ENCODE measurements at regions not wholly inside any gene's neighbourhood (a gene's known extent, or its start where the extent isn't known, plus 50 kb on each side); places are given as distances from the start of the nearest gene placed in this dataset.

DNA sequence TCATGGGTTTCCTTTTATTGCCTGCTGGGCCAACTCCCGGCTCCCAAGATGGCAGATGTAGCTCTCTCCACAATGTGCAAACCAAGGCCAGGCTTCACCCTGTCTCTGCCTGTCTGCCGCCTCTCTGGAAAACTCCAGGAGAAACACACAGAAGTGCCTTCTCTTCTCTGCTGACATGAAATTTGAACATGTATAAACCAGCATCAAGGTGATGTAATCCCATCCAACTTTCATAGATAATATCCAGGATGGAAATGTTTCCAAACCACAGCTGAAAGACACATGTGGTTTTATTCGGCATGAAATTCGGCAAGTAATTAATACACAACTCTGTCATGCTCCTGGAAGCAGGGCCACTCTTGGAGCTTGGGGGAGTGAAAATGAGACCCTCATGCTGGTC lies 297.2 kb downstream of the C7orf25 start:
- Mint-ChIP-seq H3K4me1 (ENCODE audit: low read depth) (no peaks in the 10 kb centered on the region), H3K27me3 (no peaks in the 10 kb centered on the region), H3K27ac (no peak overlapping the region), H3K36me3 (ENCODE audit: low read depth) (no peaks in the 10 kb centered on the region), H3K9me3 (no peaks in the 10 kb centered on the region), H3K4me3 (no peak overlapping the region)

DNA sequence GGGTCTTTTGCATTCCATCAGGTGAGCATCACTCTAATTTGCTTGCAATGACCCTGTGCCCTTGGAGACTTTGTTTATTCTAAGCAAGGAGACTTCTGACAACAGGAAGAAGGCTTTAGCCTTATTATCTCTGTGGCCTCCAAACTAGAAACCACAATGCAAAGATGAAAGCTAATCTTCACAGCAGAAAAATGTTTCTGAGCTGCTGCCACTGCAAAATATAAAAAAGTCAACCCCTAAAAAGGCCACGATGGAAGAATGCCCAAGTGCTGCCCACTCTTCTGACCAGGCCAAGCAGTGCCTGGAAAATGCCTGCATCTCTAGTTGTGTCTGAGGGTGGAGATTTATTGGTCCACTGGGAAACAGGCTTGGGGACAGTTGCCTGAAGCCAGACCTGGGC lies 299.9 kb downstream of the C7orf25 start:
- H3K36me3 Mint-ChIP-seq (ENCODE audit: low read depth): no peaks in the 10 kb centered on the region
- H3K4me1 Mint-ChIP-seq (ENCODE audit: low read depth): no peaks in the 10 kb centered on the region
- H3K27ac Mint-ChIP-seq: no peak overlapping the region
- H3K4me3 Mint-ChIP-seq: no peak overlapping the region
- no peaks in the 10 kb centered on the region for H3K9me3 Mint-ChIP-seq
- H3K27me3 Mint-ChIP-seq: peaks cover 8% of the 10 kb centered on the region

DNA sequence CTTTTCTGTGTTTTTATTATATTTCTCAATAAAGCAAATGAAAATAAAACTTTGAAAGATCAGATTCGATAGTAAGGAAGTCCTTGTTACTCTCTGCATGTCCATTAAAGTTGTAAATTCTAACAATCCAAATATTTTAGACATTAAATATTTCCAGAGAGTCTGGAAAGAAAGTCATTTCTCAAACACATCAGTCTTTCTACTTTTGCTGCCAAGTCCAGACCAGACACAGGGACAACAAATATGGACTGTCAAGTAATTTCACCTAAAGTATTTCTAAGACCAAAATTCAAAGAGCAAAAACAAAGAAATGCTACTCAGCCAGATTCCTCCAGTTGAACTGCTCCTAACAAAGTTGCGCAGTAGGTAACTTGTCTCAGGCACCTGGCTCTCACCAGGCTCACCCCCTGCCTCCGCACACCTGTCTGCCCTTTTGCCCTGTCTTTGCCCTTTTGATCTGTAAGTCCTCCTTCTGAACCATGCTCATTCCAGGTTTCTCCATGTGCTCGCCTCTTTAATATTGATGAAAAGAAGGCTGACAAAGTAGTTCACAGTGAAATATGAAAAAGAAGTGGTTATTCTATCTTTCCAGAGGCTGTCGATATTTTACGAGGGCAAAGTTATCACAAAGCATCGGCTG lies 300.5 kb downstream of the C7orf25 start:
- H3K36me3 Mint-ChIP-seq (ENCODE audit: low read depth): no peaks in the 10 kb centered on the region
- H3K4me1 Mint-ChIP-seq (ENCODE audit: low read depth): no peaks in the 10 kb centered on the region
- H3K4me3 Mint-ChIP-seq: no peak overlapping the region
- H3K27ac Mint-ChIP-seq: no peak overlapping the region
- no peaks in the 10 kb centered on the region for H3K9me3 Mint-ChIP-seq
- H3K27me3 Mint-ChIP-seq: peaks cover 8% of the 10 kb centered on the region

GRCh38 chr7:42606193-42606905 lies 305.5 kb downstream of the C7orf25 start:
- H3K27me3 Mint-ChIP-seq: peaks cover 8% of the 10 kb centered on the region
- no peaks in the 10 kb centered on the region for H3K4me1 Mint-ChIP-seq (ENCODE audit: low read depth)
- no peaks in the 10 kb centered on the region for H3K9me3 Mint-ChIP-seq
- no peak overlapping the region for H3K27ac Mint-ChIP-seq
- no peak overlapping the region for H3K4me3 Mint-ChIP-seq
- H3K36me3 Mint-ChIP-seq (ENCODE audit: low read depth): no peaks in the 10 kb centered on the region

- H3K27me3 Mint-ChIP-seq: peaks cover 8% of the 10 kb centered on the region
- no peak overlapping the region for H3K4me3 Mint-ChIP-seq
- H3K27ac Mint-ChIP-seq: no peak overlapping the region
- H3K4me1 Mint-ChIP-seq (ENCODE audit: low read depth): no peaks in the 10 kb centered on the region
- H3K36me3 Mint-ChIP-seq (ENCODE audit: low read depth): no peaks in the 10 kb centered on the region
- H3K9me3 Mint-ChIP-seq: no peaks in the 10 kb centered on the region
Measured at GRCh38 chr7:42605406-42606192, 306.3 kb downstream of the C7orf25 start.

GRCh38 chr7:42603496-42603895 lies 308.4 kb downstream of the C7orf25 start:
- Mint-ChIP-seq H3K36me3 (ENCODE audit: low read depth) (no peaks in the 10 kb centered on the region), H3K27ac (no peak overlapping the region), H3K27me3 (peaks cover 8% of the 10 kb centered on the region), H3K9me3 (no peaks in the 10 kb centered on the region), H3K4me3 (no peak overlapping the region), H3K4me1 (ENCODE audit: low read depth) (no peaks in the 10 kb centered on the region)

DNA sequence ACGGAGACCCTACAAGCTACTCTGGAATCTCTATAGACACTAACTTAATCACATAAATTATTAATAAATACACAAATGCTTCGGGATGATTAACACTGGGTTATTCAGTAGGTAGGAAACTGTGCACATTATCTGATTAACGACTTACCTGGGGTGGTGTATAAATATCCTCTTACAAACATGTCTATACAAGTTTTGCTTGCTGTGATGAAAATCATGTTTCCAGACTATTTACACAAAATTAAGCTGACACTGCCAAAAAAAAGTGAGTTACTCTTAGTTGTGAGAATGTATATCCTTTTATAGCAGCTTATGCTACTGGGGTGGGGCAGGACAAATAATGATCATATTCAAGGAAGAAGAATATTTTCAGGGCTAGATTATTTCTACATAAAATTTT lies 314.6 kb downstream of the C7orf25 start:
- H3K9me3 Mint-ChIP-seq: no peaks in the 10 kb centered on the region

DNA sequence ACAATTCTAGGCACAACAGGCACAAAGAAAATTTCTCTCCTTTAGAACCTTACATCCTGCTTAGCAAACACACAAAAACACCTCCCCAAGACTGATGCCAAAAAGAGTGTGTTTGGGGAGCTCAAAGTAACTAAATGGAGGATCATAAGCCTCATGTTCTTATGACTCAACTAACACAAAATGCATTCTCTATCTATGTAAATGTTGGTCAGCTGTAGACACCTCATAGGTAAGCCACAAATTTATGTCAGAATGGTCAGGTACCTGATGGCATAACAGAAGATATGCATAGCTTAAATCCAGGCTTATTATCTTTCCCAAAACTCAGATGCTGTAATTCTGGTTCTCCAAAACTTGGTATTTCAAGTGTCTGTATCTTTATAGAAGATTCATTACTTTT lies 315.1 kb downstream of the C7orf25 start:
- Mint-ChIP-seq H3K4me3 (no peak overlapping the region), H3K27me3 (no peaks in the 10 kb centered on the region), H3K4me1 (ENCODE audit: low read depth) (no peaks in the 10 kb centered on the region), H3K9me3 (no peaks in the 10 kb centered on the region), H3K36me3 (ENCODE audit: low read depth) (no peaks in the 10 kb centered on the region), H3K27ac (no peak overlapping the region)

More for the DNA sequence above, 314.6 kb downstream of the C7orf25 start:
- Mint-ChIP-seq H3K4me1 (ENCODE audit: low read depth) (no peaks in the 10 kb centered on the region), H3K27me3 (no peaks in the 10 kb centered on the region), H3K36me3 (ENCODE audit: low read depth) (no peaks in the 10 kb centered on the region), H3K27ac (no peak overlapping the region), H3K4me3 (no peak overlapping the region)

- Mint-ChIP-seq H3K27ac (no peak overlapping the region), H3K36me3 (ENCODE audit: low read depth) (no peaks in the 10 kb centered on the region), H3K9me3 (no peaks in the 10 kb centered on the region), H3K4me1 (ENCODE audit: low read depth) (no peaks in the 10 kb centered on the region), H3K4me3 (no peak overlapping the region), H3K27me3 (no peaks in the 10 kb centered on the region)
Measured at GRCh38 chr7:42593860-42594259, 318.0 kb downstream of the C7orf25 start.

DNA sequence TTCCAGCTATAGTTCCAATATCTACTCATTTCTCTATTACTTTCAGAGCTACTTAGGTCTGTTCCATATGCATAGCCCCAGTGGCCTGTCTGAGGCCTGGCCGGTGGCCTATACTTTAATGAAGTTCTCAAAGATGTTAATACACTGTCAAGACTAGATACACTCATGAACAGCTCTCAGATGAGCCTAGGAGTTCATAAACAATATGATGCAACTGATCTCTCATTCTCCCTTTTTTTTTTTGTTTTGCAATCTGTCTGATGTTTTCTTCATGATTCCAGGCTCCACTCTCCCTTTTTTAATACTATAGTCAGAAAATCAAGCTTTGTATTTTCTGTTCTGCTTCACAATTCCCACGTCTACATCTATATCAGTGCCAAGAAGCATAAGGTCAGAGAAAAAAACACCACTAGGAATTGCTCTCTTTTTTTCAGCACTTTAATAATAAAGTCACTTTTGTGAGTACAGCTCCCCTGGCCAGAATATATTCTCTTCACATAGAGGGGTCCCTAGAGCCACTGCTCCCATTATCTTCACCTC lies 321.0 kb downstream of the C7orf25 start:
- no peaks in the 10 kb centered on the region for H3K27me3 Mint-ChIP-seq
- H3K4me1 Mint-ChIP-seq (ENCODE audit: low read depth): no peaks in the 10 kb centered on the region
- no peaks in the 10 kb centered on the region for H3K36me3 Mint-ChIP-seq (ENCODE audit: low read depth)
- H3K4me3 Mint-ChIP-seq: no peak overlapping the region
- no peaks in the 10 kb centered on the region for H3K9me3 Mint-ChIP-seq
- H3K27ac Mint-ChIP-seq: no peak overlapping the region

DNA sequence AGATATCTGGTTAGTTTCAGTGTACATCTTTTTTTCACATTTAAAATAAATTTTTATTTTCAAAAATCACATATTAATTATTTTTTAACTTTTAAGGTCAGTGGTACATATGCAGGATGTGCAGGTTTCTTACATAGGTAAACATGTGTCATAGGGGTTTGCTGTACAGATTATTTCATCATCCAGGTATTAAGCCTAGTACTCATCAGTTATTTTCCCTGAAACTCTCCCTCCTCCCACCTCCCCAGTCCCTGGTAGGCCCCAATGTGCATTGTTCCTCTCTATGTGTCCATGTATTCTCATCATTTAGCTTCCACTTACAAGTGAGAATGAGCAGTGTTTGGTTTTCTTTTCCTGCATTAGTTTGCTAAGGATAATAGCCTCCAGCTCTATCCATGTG lies 323.0 kb downstream of the C7orf25 start:
- H3K36me3 Mint-ChIP-seq (ENCODE audit: low read depth): no peaks in the 10 kb centered on the region
- H3K27me3 Mint-ChIP-seq: no peaks in the 10 kb centered on the region
- peaks cover 9% of the 10 kb centered on the region for H3K9me3 Mint-ChIP-seq
- no peak overlapping the region for H3K4me3 Mint-ChIP-seq
- no peak overlapping the region for H3K27ac Mint-ChIP-seq
- H3K4me1 Mint-ChIP-seq (ENCODE audit: low read depth): no peaks in the 10 kb centered on the region

GRCh38 chr7:42587806-42588205 lies 324.1 kb downstream of the C7orf25 start:
- Mint-ChIP-seq H3K9me3 (peaks cover 9% of the 10 kb centered on the region), H3K27ac (no peak overlapping the region), H3K36me3 (ENCODE audit: low read depth) (no peaks in the 10 kb centered on the region), H3K4me3 (no peak overlapping the region), H3K4me1 (ENCODE audit: low read depth) (no peaks in the 10 kb centered on the region), H3K27me3 (no peaks in the 10 kb centered on the region)

GRCh38 chr7:42580061-42580460 lies 331.8 kb downstream of the C7orf25 start:
- Mint-ChIP-seq H3K36me3 (ENCODE audit: low read depth) (no peaks in the 10 kb centered on the region), H3K9me3 (peaks cover 6% of the 10 kb centered on the region), H3K4me3 (no peak overlapping the region), H3K4me1 (ENCODE audit: low read depth) (no peaks in the 10 kb centered on the region), H3K27me3 (no peaks in the 10 kb centered on the region), H3K27ac (no peak overlapping the region)

DNA sequence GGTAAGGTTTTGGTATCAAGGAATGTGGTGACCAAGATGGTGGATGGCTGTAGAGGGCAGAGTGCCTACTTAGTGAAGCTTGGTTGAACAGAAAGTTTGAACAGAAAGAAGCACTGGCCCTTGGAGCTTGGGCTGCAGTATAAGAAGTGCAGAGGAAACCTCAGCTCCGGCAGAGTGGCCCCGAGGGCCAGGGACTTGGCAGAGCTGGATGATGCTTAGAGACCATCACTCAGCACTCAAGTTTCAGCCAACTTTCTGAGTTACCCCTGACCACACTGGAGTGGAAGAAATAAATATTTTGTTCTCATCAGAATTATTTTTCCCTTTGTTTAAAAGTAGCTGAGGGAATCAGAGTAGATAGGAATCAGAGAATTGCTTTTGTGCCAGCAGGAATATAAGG lies 336.7 kb downstream of the C7orf25 start:
- Mint-ChIP-seq H3K27me3 (no peaks in the 10 kb centered on the region), H3K9me3 (no peaks in the 10 kb centered on the region), H3K36me3 (ENCODE audit: low read depth) (no peaks in the 10 kb centered on the region), H3K4me3 (no peak overlapping the region), H3K27ac (no peak overlapping the region), H3K4me1 (ENCODE audit: low read depth) (no peaks in the 10 kb centered on the region)

GRCh38 chr7:42574685-42575084 lies 337.2 kb downstream of the C7orf25 start:
- Mint-ChIP-seq H3K4me1 (ENCODE audit: low read depth) (no peaks in the 10 kb centered on the region), H3K4me3 (no peak overlapping the region)

More at GRCh38 chr7:42574685-42575084, 337.2 kb downstream of the C7orf25 start:
- Mint-ChIP-seq H3K9me3 (no peaks in the 10 kb centered on the region), H3K27ac (no peak overlapping the region), H3K36me3 (ENCODE audit: low read depth) (no peaks in the 10 kb centered on the region), H3K27me3 (no peaks in the 10 kb centered on the region)

Data from stimulated activated naive CD8-positive, alpha-beta T cell treated with anti-CD3 and anti-CD28 coated beads, Interleukin-15, Interleukin-2, amounts not matched to agents 100 ng/mL and 50 ng/mL, for 24 hours (primary cell).